ENCODE measurements at regions not wholly inside any gene's neighbourhood (a gene's known extent, or its start where the extent isn't known, plus 50 kb on each side); places are given as distances from the start of the nearest gene placed in this dataset.

- TF ChIP-seq ZNF169 (tag by site-specific recombination; IDR thresholded peaks at IDR 0.05) (no peak), ZIC2 (tag by site-specific recombination; IDR thresholded peaks at IDR 0.05) (no peak), ZSCAN5A (tag by site-specific recombination; IDR thresholded peaks at IDR 0.05) (no peak), TRIM28 (IDR thresholded peaks at IDR 0.05; ENCODE audit: borderline replicate concordance, low read length) (no peak)
- TF ChIP-seq, protein P1, sequence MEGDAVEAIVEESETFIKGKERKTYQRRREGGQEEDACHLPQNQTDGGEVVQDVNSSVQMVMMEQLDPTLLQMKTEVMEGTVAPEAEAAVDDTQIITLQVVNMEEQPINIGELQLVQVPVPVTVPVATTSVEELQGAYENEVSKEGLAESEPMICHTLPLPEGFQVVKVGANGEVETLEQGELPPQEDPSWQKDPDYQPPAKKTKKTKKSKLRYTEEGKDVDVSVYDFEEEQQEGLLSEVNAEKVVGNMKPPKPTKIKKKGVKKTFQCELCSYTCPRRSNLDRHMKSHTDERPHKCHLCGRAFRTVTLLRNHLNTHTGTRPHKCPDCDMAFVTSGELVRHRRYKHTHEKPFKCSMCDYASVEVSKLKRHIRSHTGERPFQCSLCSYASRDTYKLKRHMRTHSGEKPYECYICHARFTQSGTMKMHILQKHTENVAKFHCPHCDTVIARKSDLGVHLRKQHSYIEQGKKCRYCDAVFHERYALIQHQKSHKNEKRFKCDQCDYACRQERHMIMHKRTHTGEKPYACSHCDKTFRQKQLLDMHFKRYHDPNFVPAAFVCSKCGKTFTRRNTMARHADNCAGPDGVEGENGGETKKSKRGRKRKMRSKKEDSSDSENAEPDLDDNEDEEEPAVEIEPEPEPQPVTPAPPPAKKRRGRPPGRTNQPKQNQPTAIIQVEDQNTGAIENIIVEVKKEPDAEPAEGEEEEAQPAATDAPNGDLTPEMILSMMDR (tag by site-specific recombination; IDR thresholded peaks at IDR 0.05): no peak
Observed at GRCh38 chr4:100109921-100110320, 80.3 kb downstream of the DDIT4L start.

Measured in HEK293 (cell line).